ENCODE measurements at regions not wholly inside any gene's neighbourhood (a gene's known extent, or its start where the extent isn't known, plus 50 kb on each side); places are given as distances from the start of the nearest gene placed in this dataset.

- DNase-seq: no peak
Observed at GRCh38 chr5:108436696-108437095, 54.8 kb upstream of the FBXL17 start.

- no peak for DNase-seq
Observed at GRCh38 chr5:108433600-108433999, 51.7 kb upstream of the FBXL17 start.

GRCh38 chr5:108432024-108432423, 50.1 kb upstream of the FBXL17 start:
- no peak for DNase-seq

Data from hematopoietic multipotent progenitor cell treated with erythropoietin and hydrocortisone succinate and interleukin-3 and kit ligand, for 8 days (in vitro differentiated cells).